Erythroblast (primary cell): ENCODE measurements at regions not wholly inside any gene's neighbourhood (a gene's known extent, or its start where the extent isn't known, plus 50 kb on each side); places are given as distances from the start of the nearest gene placed in this dataset.

Experiments
- GATA1 ChIP-seq: IDR thresholded peaks from 2 replicates; pipeline ENCODE4 v1.6.1; 2011; ENCODE audit warnings: low read depth, mild to moderate bottlenecking, control low read depth, low read length, moderate library complexity
- POLR2A ChIP-seq: IDR thresholded peaks from 2 replicates; pipeline ENCODE4 v1.6.1; 2011; ENCODE audit warnings: mild to moderate bottlenecking, low read length

DNA sequence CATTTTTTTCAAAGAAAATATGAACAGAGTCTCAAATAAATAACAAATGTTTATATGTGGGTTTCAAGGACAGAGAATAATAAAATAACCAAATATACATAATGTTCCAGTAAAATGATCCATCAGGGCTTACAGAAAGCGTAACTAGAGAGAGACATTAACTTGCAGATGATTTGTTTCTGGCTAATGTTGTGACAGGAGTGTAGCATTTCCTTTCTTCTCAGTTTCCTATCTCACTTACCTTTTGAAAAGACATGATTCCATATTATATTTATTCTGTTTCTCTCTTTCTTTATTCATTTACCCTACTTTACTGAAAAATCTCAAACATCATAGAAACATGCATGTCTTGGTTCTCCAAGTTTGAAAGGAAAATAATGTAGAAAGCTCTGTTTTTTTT is 451.3 kb upstream of the CDH9 start:
- TF ChIP-seq POLR2A, result no peak
- TF ChIP-seq GATA1, result no peak
